PC-9 (cell line): ENCODE measurements at regions not wholly inside any gene's neighbourhood (a gene's known extent, or its start where the extent isn't known, plus 50 kb on each side); places are given as distances from the start of the nearest gene placed in this dataset.
"Not testable (repeated sequence)": the region's sequence is repeated elsewhere in the genome, so short reads cannot be mapped to it uniquely, and the experiment has no call there.

ENCODE experiments used
- BruUV-seq: library from RNA; stranded (reverse); fragments of 400-500 nt; replicated peaks from 2 replicates; lab custom pipeline; 2021; lab: Mats Ljungman, UMichigan
- CTCF ChIA-PET: fragments of 300-600 bp; sonication (Branson Sonifier 250); formaldehyde crosslinking; loops from one replicate; lab custom pipeline; 2022; ENCODE audit warnings: antibody characterized with exemption; lab: Charles Lee
- POLR2A ChIA-PET: fragments of 300-600 bp; sonication (Branson Sonifier 250); formaldehyde crosslinking; loops from one replicate; lab custom pipeline; 2022; ENCODE audit warnings: antibody characterized with exemption; ENCODE audit not compliant: unreplicated experiment; lab: Charles Lee
- DNase-seq, 2 experiments: peaks; one replicate each; pipeline versions ENCODE4 v3.0.0 to v3.0.0-alpha.2; 2015 to 2022; ENCODE audit warnings: mixed read lengths in 1 of 2
- H2AFZ ChIP-seq: fragments of 200-600 bp; sonication (generic); 2 replicates; pipeline ENCODE4 v1.8.1; 2017; ENCODE audit warnings: antibody characterized with exemption
- H3F3A ChIP-seq: fragments of 200-600 bp; sonication (generic); 2 replicates; pipeline ENCODE4 v1.8.1; 2017; ENCODE audit warnings: antibody characterized with exemption, mild to moderate bottlenecking, low read depth; ENCODE audit not compliant: insufficient read depth
- H3K27ac ChIP-seq: fragments of 200-600 bp; sonication (generic); 2 replicates; pipeline ENCODE4 v1.6.1; 2016; ENCODE audit warnings: mixed run types
- H3K27me3 ChIP-seq: fragments of 200-600 bp; sonication (generic); 2 replicates; pipeline ENCODE4 v1.6.1; 2016; ENCODE audit warnings: low read depth, mixed run types; ENCODE audit not compliant: insufficient read depth
- H3K36me3 ChIP-seq: fragments of 200-600 bp; sonication (generic); 2 replicates; pipeline ENCODE4 v1.6.1; 2016; ENCODE audit warnings: low read depth, mixed run types
- H3K4me1 ChIP-seq: fragments of 200-600 bp; sonication (generic); replicated peaks from 2 replicates; pipeline ENCODE4 v1.6.1; 2016; ENCODE audit warnings: mixed run types; ENCODE audit not compliant: insufficient read depth
- H3K4me2 ChIP-seq: fragments of 200-600 bp; sonication (generic); 2 replicates; pipeline ENCODE4 v1.6.1; 2017; ENCODE audit warnings: mixed run types
- H3K4me3 ChIP-seq: fragments of 200-600 bp; sonication (generic); 2 replicates; pipeline ENCODE4 v1.6.1; 2016; ENCODE audit warnings: mixed run types
- H3K79me2 ChIP-seq: fragments of 200-600 bp; sonication (generic); 2 replicates; pipeline ENCODE4 v1.6.1; 2017; ENCODE audit warnings: low read depth, mixed run types
- H3K9me2 ChIP-seq: fragments of 200-600 bp; sonication (generic); 2 replicates; pipeline ENCODE4 v1.8.1; 2017; ENCODE audit warnings: mild to moderate bottlenecking; ENCODE audit not compliant: insufficient read depth
- H3K9me3 ChIP-seq: fragments of 200-600 bp; sonication (generic); 2 replicates; pipeline ENCODE4 v1.8.1; 2016; ENCODE audit warnings: low read depth; ENCODE audit not compliant: insufficient read depth
- H4K20me1 ChIP-seq: fragments of 200-600 bp; sonication (generic); 2 replicates; pipeline ENCODE4 v1.8.1; 2017; ENCODE audit not compliant: insufficient read depth
- CTCF ChIP-seq: fragments of 200-600 bp; sonication (generic); conservative IDR thresholded peaks from 2 replicates; pipeline ENCODE4 v1.6.1; 2017; ENCODE audit warnings: mixed run types, antibody characterized with exemption, mild to moderate bottlenecking, moderate library complexity
- EZH2 ChIP-seq: fragments of 200-600 bp; sonication (generic); IDR thresholded peaks from 2 replicates; pipeline ENCODE4 v1.8.0; 2017; ENCODE audit warnings: antibody characterized with exemption, low read depth
- intact Hi-C: fragments of 100-400 bp; cut with micrococcal nuclease; formaldehyde crosslinking; loops from one replicate; pipeline ENCODE4 v1.10.0; 2022; ENCODE audit not compliant: unreplicated experiment

DNA sequence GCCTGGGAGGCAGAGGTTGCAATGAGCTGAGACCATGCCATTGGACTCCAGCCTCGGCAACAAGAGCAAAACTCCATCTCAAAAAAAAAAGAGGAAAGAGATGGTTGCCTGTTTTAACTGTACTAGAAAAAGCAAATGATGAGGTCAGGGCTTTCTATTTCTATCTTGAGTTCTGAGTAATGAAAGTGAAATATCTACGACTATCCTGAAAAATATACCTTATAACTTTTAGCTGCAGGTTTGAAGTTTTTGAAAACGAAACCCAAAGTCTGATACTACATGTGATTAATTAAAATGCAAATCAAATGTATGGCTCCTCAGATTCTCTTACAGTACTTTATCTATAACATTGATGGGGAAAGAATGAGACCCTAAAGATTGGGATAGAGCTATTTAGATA is 636.2 kb upstream of the LRRN3 start:
- no peaks in the 10 kb centered on the region for H3K36me3 ChIP-seq
- CTCF ChIA-PET: no interaction called here
- BruUV-seq: no TSS peak

GRCh38 chr7:110461621-110462020 is 629.3 kb upstream of the LRRN3 start:
- intact Hi-C loops: no loop called here
- H2AFZ ChIP-seq: no peak overlapping the region
- no peak overlapping the region for H3K4me2 ChIP-seq
- H3K27ac ChIP-seq: no peak overlapping the region
- ChIA-PET CTCF (no interaction called here), POLR2A (no interaction called here)
- H3K4me1 ChIP-seq: no peaks in the 10 kb centered on the region
- no peak for DNase-seq
- no peaks in the 10 kb centered on the region for H4K20me1 ChIP-seq
- BruUV-seq: no TSS peak
- no peaks in the 10 kb centered on the region for H3K9me3 ChIP-seq
- no peaks in the 10 kb centered on the region for H3K27me3 ChIP-seq
- H3K4me3 ChIP-seq: no peak overlapping the region
- H3K36me3 ChIP-seq: no peaks in the 10 kb centered on the region
- H3F3A ChIP-seq: no peaks in the 10 kb centered on the region
- no peaks in the 10 kb centered on the region for H3K79me2 ChIP-seq
- TF ChIP-seq CTCF (no peak), EZH2 (no peak)
- 0 out of 2 replicates have a peak, but pooled peaks cover 2% of the 10 kb centered on the region for H3K9me2 ChIP-seq

More for the DNA sequence above, 636.2 kb upstream of the LRRN3 start:
- H3K4me1 ChIP-seq: no peaks in the 10 kb centered on the region
- H3K79me2 ChIP-seq: no peaks in the 10 kb centered on the region
- H3K4me2 ChIP-seq: no peak overlapping the region
- TF ChIP-seq CTCF (no peak), EZH2 (no peak)
- no peak overlapping the region for H2AFZ ChIP-seq
- H3F3A ChIP-seq: no peaks in the 10 kb centered on the region
- H3K9me3 ChIP-seq: no peaks in the 10 kb centered on the region
- H4K20me1 ChIP-seq: no peaks in the 10 kb centered on the region
- H3K27ac ChIP-seq: no peak overlapping the region
- H3K9me2 ChIP-seq: no peaks in the 10 kb centered on the region
- no peak overlapping the region for H3K4me3 ChIP-seq
- DNase-seq: no peak
- POLR2A ChIA-PET: no interaction called here
- intact Hi-C loops: no loop called here
- no peaks in the 10 kb centered on the region for H3K27me3 ChIP-seq

DNA sequence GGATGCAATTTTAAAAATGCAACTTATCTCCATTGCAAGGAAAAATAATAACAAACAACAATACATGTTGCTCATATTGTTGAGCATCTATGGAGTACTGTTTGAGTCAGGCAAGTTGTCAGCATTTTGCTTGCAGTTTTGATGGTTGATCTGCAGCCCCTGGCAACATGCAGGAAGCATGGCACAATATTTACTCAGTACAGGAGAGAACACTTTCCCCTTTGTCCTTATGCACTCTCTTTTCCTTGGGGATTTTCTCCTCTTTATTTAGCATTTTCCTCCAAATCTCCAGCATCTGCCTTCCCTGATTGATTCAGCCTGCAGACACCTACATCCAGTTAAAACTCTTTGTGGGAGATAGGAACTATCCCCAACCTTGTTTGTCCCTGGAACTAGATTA is 620.5 kb upstream of the LRRN3 start:
- Histone ChIP-seq H3K79me2 (no peaks in the 10 kb centered on the region), H3K27me3 (no peaks in the 10 kb centered on the region), H4K20me1 (no peaks in the 10 kb centered on the region), H3K4me2 (no peak overlapping the region), H3K9me2 (no peaks in the 10 kb centered on the region), H3K4me1 (no peaks in the 10 kb centered on the region), H2AFZ (no peak overlapping the region), H3K4me3 (no peak overlapping the region), H3K36me3 (no peaks in the 10 kb centered on the region), H3K9me3 (no peaks in the 10 kb centered on the region), H3F3A (no peaks in the 10 kb centered on the region), H3K27ac (no peak overlapping the region)
- CTCF ChIA-PET: no interaction called here
- TF ChIP-seq EZH2 (no peak), CTCF (no peak)
- BruUV-seq: no TSS peak
- DNase-seq: no peak
- POLR2A ChIA-PET: no interaction called here
- intact Hi-C loops: no loop called here

- POLR2A ChIA-PET, H3K27ac ChIP-seq, CTCF ChIA-PET, H2AFZ ChIP-seq, intact Hi-C loops, H4K20me1 ChIP-seq, H3K4me2 ChIP-seq, H3K27me3 ChIP-seq, H3K36me3 ChIP-seq, DNase-seq, H3K4me3 ChIP-seq, H3K9me2 ChIP-seq, H3K4me1 ChIP-seq, H3K9me3 ChIP-seq, H3K79me2 ChIP-seq, BruUV-seq, H3F3A ChIP-seq: not testable (repeated sequence)
Observed at GRCh38 chr7:110472419-110472818, 618.5 kb upstream of the LRRN3 start.
